Calu3 (cell line): ENCODE measurements at regions not wholly inside any gene's neighbourhood (a gene's known extent, or its start where the extent isn't known, plus 50 kb on each side); places are given as distances from the start of the nearest gene placed in this dataset.

Experiments used
- BruUV-seq: library from RNA; stranded (reverse); fragments of 400-500 nt; replicated peaks from 2 replicates; lab custom pipeline; 2021; lab: Mats Ljungman, UMichigan
- CTCF ChIA-PET: fragments of 300-600 bp; sonication (Branson Sonifier 250); formaldehyde crosslinking; loops from one replicate; lab custom pipeline; 2022; ENCODE audit warnings: antibody characterized with exemption; lab: Charles Lee
- DNase-seq: peaks from one replicate; pipeline ENCODE4 v3.0.0; 2022
- H3K27ac Mint-ChIP-seq: one replicate; pipeline ENCODE4 v1.8.0; 2022; ENCODE audit warnings: mixed read lengths; ENCODE audit not compliant: unreplicated experiment
- H3K27me3 Mint-ChIP-seq: one replicate; pipeline ENCODE4 v1.8.0; 2022; ENCODE audit warnings: mixed read lengths; ENCODE audit not compliant: unreplicated experiment
- H3K36me3 Mint-ChIP-seq: one replicate; pipeline ENCODE4 v1.8.0; 2022; ENCODE audit warnings: mild to moderate bottlenecking, moderate library complexity, mixed read lengths; ENCODE audit not compliant: insufficient read depth, unreplicated experiment
- H3K4me1 Mint-ChIP-seq: one replicate; pipeline ENCODE4 v1.8.0; 2022; ENCODE audit warnings: mild to moderate bottlenecking, low read depth, mixed read lengths; ENCODE audit not compliant: unreplicated experiment
- H3K4me3 Mint-ChIP-seq: one replicate; pipeline ENCODE4 v1.8.0; 2022; ENCODE audit warnings: mild to moderate bottlenecking, low read depth, moderate library complexity, mixed read lengths; ENCODE audit not compliant: unreplicated experiment
- H3K9me3 Mint-ChIP-seq: one replicate; pipeline ENCODE4 v1.8.0; 2022; ENCODE audit warnings: low read depth, mixed read lengths; ENCODE audit not compliant: unreplicated experiment
- intact Hi-C: fragments of 100-400 bp; cut with micrococcal nuclease; formaldehyde crosslinking; loops from one replicate; pipeline ENCODE4 v1.10.0; 2022; ENCODE audit not compliant: unreplicated experiment
- TF ChIP-seq, protein P1 (sequence below): fragments of 200-600 bp; IDR thresholded peaks from one replicate; pipeline ENCODE4 v1.8.0; 2022; ENCODE audit warnings: antibody characterized with exemption; ENCODE audit not compliant: unreplicated experiment

DNA sequence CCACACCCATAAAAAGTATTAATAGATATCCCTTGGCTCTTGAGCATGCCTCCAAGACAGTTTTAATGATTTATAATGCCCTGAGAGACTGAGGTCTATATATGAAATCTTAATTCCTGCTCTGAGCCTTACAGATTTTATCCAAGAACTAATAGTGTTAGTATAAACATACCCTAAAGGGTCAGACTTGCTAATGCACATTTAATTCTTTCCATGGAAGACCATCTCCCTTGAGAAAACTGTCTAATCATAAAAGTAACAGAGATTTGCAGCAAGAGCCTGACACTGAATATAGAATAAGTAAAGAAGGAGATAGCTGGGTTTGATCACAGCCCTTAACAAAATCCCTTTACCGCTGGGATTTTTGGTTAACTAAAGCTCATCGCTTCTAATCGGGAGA, 650.8 kb upstream of the KLF12 start:
- H3K36me3 Mint-ChIP-seq: no peaks in the 10 kb centered on the region
- H3K9me3 Mint-ChIP-seq: no peaks in the 10 kb centered on the region
- H3K4me3 Mint-ChIP-seq: no peak overlapping the region
- no peaks in the 10 kb centered on the region for H3K27me3 Mint-ChIP-seq
- CTCF ChIA-PET: interaction anchor here (0.7 kb wide), 1 partner anchor 56 kb away, joined by 3 read pairs; no protein-coding TSS in a partner anchor
- intact Hi-C loops: no loop called here
- TF ChIP-seq, protein P1, sequence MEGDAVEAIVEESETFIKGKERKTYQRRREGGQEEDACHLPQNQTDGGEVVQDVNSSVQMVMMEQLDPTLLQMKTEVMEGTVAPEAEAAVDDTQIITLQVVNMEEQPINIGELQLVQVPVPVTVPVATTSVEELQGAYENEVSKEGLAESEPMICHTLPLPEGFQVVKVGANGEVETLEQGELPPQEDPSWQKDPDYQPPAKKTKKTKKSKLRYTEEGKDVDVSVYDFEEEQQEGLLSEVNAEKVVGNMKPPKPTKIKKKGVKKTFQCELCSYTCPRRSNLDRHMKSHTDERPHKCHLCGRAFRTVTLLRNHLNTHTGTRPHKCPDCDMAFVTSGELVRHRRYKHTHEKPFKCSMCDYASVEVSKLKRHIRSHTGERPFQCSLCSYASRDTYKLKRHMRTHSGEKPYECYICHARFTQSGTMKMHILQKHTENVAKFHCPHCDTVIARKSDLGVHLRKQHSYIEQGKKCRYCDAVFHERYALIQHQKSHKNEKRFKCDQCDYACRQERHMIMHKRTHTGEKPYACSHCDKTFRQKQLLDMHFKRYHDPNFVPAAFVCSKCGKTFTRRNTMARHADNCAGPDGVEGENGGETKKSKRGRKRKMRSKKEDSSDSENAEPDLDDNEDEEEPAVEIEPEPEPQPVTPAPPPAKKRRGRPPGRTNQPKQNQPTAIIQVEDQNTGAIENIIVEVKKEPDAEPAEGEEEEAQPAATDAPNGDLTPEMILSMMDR: no peak
- no peak overlapping the region for H3K27ac Mint-ChIP-seq
- BruUV-seq: no TSS peak
- no peaks in the 10 kb centered on the region for H3K4me1 Mint-ChIP-seq
- DNase-seq: no peak

DNA sequence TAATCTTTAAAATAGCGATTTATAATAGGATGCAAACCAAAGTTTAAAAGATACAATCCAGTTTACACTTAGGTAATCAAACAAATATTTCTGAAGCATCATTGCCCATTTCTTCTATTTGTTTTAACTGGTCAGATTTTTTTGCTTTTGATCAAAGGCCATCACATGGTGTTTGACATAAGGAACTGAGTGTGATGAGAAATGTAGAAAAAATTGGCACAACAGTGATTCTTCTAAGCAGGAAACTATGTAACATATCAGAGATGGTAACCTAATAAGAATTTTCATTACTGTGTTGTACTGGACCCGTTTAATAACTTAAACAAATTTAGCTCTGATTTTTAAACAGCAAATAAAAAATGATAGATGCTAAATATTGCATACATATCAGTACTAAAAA, 644.7 kb upstream of the KLF12 start:
- TF ChIP-seq, protein P1: no peak
- no peak overlapping the region for H3K27ac Mint-ChIP-seq
- CTCF ChIA-PET: no interaction called here
- no peaks in the 10 kb centered on the region for H3K4me1 Mint-ChIP-seq
- no peaks in the 10 kb centered on the region for H3K36me3 Mint-ChIP-seq
- H3K27me3 Mint-ChIP-seq: no peaks in the 10 kb centered on the region
- intact Hi-C loops: no loop called here
- no peak for DNase-seq
- H3K9me3 Mint-ChIP-seq: no peaks in the 10 kb centered on the region
- no TSS peak for BruUV-seq
- no peak overlapping the region for H3K4me3 Mint-ChIP-seq

DNA sequence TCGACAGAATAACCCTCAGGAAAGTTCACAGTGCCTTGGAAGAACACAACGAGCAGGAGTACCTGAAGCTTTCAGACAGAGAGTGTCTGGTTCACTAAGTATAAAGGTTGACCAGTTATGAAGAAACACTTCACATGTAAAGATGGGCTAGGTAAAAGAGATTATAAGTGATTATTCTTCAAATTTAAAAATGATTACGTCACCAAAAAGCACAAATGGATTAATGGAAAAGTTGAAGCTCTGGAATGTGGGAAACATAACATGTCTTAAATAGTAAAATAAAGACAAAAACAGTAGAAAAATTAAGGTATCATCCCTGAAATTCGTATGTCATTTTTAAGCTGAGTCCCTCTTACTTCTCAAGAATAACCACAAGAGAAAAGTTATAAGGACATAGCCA, 643.9 kb upstream of the KLF12 start:
- H3K4me3 Mint-ChIP-seq: no peak overlapping the region
- no peaks in the 10 kb centered on the region for H3K27me3 Mint-ChIP-seq
- TF ChIP-seq, protein P1: no peak
- no peak for DNase-seq
- no peaks in the 10 kb centered on the region for H3K4me1 Mint-ChIP-seq
- intact Hi-C loops: no loop called here
- BruUV-seq: no TSS peak
- H3K36me3 Mint-ChIP-seq: no peaks in the 10 kb centered on the region
- H3K27ac Mint-ChIP-seq: no peak overlapping the region
- peaks cover 3% of the 10 kb centered on the region for H3K9me3 Mint-ChIP-seq
- CTCF ChIA-PET: no interaction called here

DNA sequence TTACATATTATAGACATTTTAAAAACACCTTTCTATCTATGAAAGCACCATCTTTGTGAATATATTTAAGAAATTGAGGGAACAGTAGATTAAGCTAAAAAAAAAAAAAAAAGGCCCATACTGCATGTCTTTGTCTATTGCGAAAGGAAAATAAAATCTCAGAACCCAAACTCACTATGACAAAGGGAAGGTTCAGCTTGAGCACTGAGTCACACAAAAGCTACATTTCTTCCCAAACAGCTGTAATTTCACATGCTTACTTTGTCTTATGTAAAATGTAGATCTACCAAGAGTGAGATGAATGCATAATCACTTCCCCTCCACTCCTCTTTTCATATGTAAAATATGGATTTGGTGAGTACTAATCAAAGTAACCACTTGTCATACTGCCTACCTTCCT, 640.1 kb upstream of the KLF12 start:
- CTCF ChIA-PET: no interaction called here
- Mint-ChIP-seq H3K36me3 (no peaks in the 10 kb centered on the region), H3K9me3 (peaks cover 3% of the 10 kb centered on the region), H3K27me3 (no peaks in the 10 kb centered on the region), H3K27ac (no peak overlapping the region), H3K4me1 (no peaks in the 10 kb centered on the region), H3K4me3 (no peak overlapping the region)
- TF ChIP-seq, protein P1: no peak
- no peak for DNase-seq
- BruUV-seq: no TSS peak
- intact Hi-C loops: no loop called here
